ENCODE measurements at regions not wholly inside any gene's neighbourhood (a gene's known extent, or its start where the extent isn't known, plus 50 kb on each side); places are given as distances from the start of the nearest gene placed in this dataset.

GRCh38 chr9:79013715-79014610 is 557.8 kb upstream of the TLE4 start:
- H3K27me3 Mint-ChIP-seq: no peaks in the 10 kb centered on the region
- no peak overlapping the region for H3K27ac Mint-ChIP-seq
- H3K9me3 Mint-ChIP-seq: no peaks in the 10 kb centered on the region
- CTCF ChIA-PET: no interaction called here
- POLR2A ChIA-PET: no interaction called here
- H3K4me3 Mint-ChIP-seq: no peak overlapping the region
- DNase-seq: no peak
- H3K36me3 Mint-ChIP-seq (ENCODE audit: low read depth): no peaks in the 10 kb centered on the region
- no peaks in the 10 kb centered on the region for H3K4me1 Mint-ChIP-seq

DNA sequence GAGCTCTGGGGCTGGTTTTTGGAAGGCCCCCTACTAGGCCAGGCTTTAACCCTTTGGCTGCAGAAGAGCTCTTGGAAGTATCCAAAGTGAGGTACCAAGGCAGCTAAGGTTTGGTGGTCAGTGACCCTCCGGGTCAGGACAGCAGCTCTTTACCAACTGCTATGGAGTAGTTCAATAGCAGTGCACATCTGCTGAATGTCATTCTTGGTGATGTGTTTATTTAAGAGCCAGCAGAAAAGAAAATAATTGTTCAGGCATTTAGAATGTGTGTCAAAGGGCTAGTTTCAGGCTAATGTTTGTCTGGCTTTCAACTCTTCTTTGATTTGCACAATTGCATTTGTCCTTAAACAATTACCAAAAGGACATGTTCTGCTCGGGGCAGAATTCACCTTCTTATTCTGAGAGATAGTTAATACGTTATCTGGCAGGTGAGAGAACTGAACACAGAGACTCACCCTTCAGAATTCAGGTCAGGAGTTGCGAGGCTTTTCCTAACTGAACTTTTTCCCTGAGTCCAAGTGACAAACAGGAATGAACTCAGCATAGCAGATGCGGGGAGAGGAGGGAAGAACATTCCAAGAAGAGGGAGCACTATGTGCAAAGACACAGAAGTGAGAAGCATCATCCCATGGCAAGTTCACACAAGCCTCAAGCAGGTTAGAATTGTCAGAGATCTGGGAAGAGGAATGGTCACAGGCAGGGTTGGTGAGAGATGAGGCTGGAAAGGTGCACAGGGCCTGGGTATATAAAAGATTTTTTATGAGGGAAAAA is 556.7 kb upstream of the TLE4 start:
- no peak overlapping the region for H3K4me3 Mint-ChIP-seq
- H3K27ac Mint-ChIP-seq: no peak overlapping the region
- POLR2A ChIA-PET: no interaction called here
- DNase-seq: no peak
- no peaks in the 10 kb centered on the region for H3K4me1 Mint-ChIP-seq
- no peaks in the 10 kb centered on the region for H3K27me3 Mint-ChIP-seq
- CTCF ChIA-PET: no interaction called here
- H3K36me3 Mint-ChIP-seq (ENCODE audit: low read depth): no peaks in the 10 kb centered on the region
- no peaks in the 10 kb centered on the region for H3K9me3 Mint-ChIP-seq

- Mint-ChIP-seq H3K4me3 (no peak overlapping the region), H3K27ac (no peak overlapping the region), H3K4me1 (no peaks in the 10 kb centered on the region), H3K27me3 (no peaks in the 10 kb centered on the region), H3K36me3 (ENCODE audit: low read depth) (no peaks in the 10 kb centered on the region), H3K9me3 (no peaks in the 10 kb centered on the region)
- CTCF ChIA-PET: no interaction called here
- no peak for DNase-seq
- POLR2A ChIA-PET: no interaction called here
Measured at GRCh38 chr9:79015951-79016350, 555.8 kb upstream of the TLE4 start.

- ChIA-PET CTCF (no interaction called here), POLR2A (no interaction called here)
- no peaks in the 10 kb centered on the region for H3K9me3 Mint-ChIP-seq
- no peak for DNase-seq
- H3K27me3 Mint-ChIP-seq: no peaks in the 10 kb centered on the region
- no peak overlapping the region for H3K27ac Mint-ChIP-seq
- no peak overlapping the region for H3K4me3 Mint-ChIP-seq
- no peaks in the 10 kb centered on the region for H3K36me3 Mint-ChIP-seq (ENCODE audit: low read depth)
- no peaks in the 10 kb centered on the region for H3K4me1 Mint-ChIP-seq
Measured at GRCh38 chr9:79020276-79020675, 551.5 kb upstream of the TLE4 start.

GRCh38 chr9:79021084-79021483 is 550.7 kb upstream of the TLE4 start:
- CTCF ChIA-PET: no interaction called here
- H3K4me1 Mint-ChIP-seq: no peaks in the 10 kb centered on the region

DNA sequence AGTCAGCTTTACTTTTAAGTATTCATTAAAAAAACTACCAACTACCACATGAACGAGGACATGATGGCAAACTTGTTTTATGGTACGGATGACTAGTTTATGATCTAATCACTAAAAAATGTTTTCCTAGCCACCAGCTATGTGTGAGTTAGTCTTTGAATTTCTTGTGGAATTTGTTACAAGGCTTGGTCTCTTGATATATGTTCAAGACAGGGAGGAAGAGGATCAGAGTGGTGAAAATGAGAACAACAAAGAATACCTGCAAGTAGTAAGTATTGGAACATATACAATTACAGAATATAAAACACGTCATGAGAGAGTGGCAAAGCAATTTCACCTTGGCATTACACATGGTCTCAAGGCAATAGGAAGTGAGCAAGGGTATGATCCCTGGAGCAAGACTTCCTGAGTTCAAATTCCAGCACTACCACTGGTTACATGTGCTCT is 548.6 kb upstream of the TLE4 start:
- Mint-ChIP-seq H3K4me1 (no peaks in the 10 kb centered on the region), H3K36me3 (ENCODE audit: low read depth) (no peaks in the 10 kb centered on the region), H3K27me3 (no peaks in the 10 kb centered on the region), H3K4me3 (no peak overlapping the region), H3K27ac (no peak overlapping the region), H3K9me3 (no peaks in the 10 kb centered on the region)
- CTCF ChIA-PET: no interaction called here
- POLR2A ChIA-PET: no interaction called here
- DNase-seq: no peak

More at GRCh38 chr9:79021084-79021483, 550.7 kb upstream of the TLE4 start:
- Mint-ChIP-seq H3K27ac (no peak overlapping the region), H3K9me3 (no peaks in the 10 kb centered on the region), H3K4me3 (no peak overlapping the region), H3K36me3 (ENCODE audit: low read depth) (no peaks in the 10 kb centered on the region), H3K27me3 (no peaks in the 10 kb centered on the region)
- POLR2A ChIA-PET: no interaction called here
- no peak for DNase-seq

DNA sequence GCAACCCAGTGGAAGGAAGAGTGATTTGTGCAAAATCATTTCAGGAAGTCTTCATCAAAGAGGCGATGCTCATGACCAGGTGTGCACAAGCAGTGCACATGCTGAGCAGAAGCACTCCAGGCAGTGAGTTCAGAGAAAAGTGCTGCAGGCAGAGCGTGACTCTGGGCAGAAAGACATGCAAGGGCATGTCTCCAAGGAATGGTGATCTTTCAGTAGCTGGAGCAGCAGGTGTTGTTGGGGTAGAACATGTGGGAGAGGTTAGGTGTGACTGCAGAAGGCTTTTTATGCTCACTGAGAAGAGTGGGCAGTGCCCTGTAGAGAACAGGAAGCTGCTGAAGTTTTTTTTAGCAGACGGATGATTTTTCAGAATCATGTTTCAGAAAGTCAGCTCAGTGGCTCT is 545.4 kb upstream of the TLE4 start:
- no peaks in the 10 kb centered on the region for H3K4me1 Mint-ChIP-seq

DNA sequence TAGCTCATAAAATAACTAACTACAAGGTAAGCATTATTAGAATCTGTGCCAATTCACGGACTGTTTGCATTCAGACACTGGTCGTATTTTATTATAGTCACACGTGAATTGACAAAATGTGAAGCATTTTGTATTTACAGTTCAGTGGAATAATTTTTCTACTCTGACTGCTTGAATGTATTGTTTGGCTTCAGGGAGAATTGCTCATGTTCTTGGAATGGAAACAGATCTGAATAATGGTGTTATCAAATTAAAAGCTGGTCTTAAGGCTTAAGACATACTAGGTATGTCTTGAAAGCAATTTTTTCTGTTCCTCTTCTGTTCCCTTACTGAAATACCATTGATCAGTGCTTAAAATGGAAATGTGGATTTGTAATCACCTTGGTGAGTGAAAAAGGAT is 543.7 kb upstream of the TLE4 start:
- H3K4me3 Mint-ChIP-seq: no peak overlapping the region
- no peaks in the 10 kb centered on the region for H3K9me3 Mint-ChIP-seq
- H3K36me3 Mint-ChIP-seq (ENCODE audit: low read depth): no peaks in the 10 kb centered on the region
- POLR2A ChIA-PET: no interaction called here
- H3K4me1 Mint-ChIP-seq: no peaks in the 10 kb centered on the region
- CTCF ChIA-PET: no interaction called here
- no peak for DNase-seq
- no peaks in the 10 kb centered on the region for H3K27me3 Mint-ChIP-seq
- H3K27ac Mint-ChIP-seq: no peak overlapping the region

More for the DNA sequence above, 545.4 kb upstream of the TLE4 start:
- Mint-ChIP-seq H3K27me3 (no peaks in the 10 kb centered on the region), H3K9me3 (no peaks in the 10 kb centered on the region), H3K4me3 (no peak overlapping the region), H3K36me3 (ENCODE audit: low read depth) (no peaks in the 10 kb centered on the region), H3K27ac (no peak overlapping the region)
- ChIA-PET CTCF (no interaction called here), POLR2A (no interaction called here)
- no peak for DNase-seq

DNA sequence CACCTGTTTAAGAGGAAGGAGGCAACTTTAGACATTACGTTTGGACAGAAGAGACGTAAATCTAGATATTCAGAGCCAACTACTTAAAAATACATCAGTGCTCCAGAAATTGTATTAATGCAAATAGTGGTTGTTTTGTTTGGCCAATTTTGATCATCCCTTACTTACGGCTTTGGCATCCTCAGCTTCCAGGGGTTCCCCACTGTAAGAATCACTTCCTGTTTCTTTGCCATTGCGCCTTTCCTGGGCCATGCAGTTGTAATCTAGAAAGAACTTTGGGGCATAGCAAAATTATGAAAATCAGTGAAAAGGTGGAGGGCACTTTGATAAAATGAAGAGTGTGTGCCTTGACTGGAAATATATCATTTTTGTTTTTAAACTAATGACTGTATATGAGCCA is 537.2 kb upstream of the TLE4 start:
- H3K4me3 Mint-ChIP-seq: no peak overlapping the region
- no peaks in the 10 kb centered on the region for H3K27me3 Mint-ChIP-seq
- H3K27ac Mint-ChIP-seq: no peak overlapping the region
- DNase-seq: no peak
- H3K36me3 Mint-ChIP-seq (ENCODE audit: low read depth): no peaks in the 10 kb centered on the region
- ChIA-PET CTCF (no interaction called here), POLR2A (no interaction called here)
- H3K4me1 Mint-ChIP-seq: no peaks in the 10 kb centered on the region
- H3K9me3 Mint-ChIP-seq: no peaks in the 10 kb centered on the region

DNA sequence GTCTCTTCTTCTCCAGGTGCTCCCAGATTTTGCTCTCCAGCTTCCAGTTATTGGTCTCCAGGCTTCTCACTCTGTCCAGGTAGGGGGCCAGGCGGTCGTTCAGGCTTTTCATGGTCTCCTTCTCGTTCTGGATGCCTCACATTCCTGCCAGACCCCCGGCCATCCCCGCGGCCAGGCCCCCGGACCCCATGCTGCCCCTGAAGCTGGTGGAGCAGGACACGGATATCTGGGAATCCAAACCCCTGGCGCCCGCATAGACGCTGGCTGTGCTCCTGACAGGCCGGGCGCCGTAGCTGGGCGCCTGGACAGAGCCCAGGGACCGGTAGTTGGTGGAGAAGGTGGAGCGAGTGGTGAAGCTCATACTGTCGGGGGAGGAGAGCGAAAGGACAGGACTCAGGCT is 534.4 kb upstream of the TLE4 start:
- Mint-ChIP-seq H3K9me3 (no peaks in the 10 kb centered on the region), H3K27ac (no peak overlapping the region), H3K4me3 (no peak overlapping the region), H3K36me3 (ENCODE audit: low read depth) (no peaks in the 10 kb centered on the region), H3K27me3 (no peaks in the 10 kb centered on the region), H3K4me1 (no peaks in the 10 kb centered on the region)
- ChIA-PET POLR2A (no interaction called here), CTCF (no interaction called here)
- DNase-seq: no peak

- H3K27ac Mint-ChIP-seq: no peak overlapping the region
- no peak for DNase-seq
- CTCF ChIA-PET: interaction anchor here (0.6 kb wide), 1 partner anchor 124 kb away, joined by 3 read pairs; no protein-coding TSS in a partner anchor
- no peaks in the 10 kb centered on the region for H3K9me3 Mint-ChIP-seq
- no peaks in the 10 kb centered on the region for H3K27me3 Mint-ChIP-seq
- no peaks in the 10 kb centered on the region for H3K4me1 Mint-ChIP-seq
- no peak overlapping the region for H3K4me3 Mint-ChIP-seq
- H3K36me3 Mint-ChIP-seq (ENCODE audit: low read depth): no peaks in the 10 kb centered on the region
- POLR2A ChIA-PET: no interaction called here
Measured at GRCh38 chr9:79040671-79041070, 531.1 kb upstream of the TLE4 start.

DNA sequence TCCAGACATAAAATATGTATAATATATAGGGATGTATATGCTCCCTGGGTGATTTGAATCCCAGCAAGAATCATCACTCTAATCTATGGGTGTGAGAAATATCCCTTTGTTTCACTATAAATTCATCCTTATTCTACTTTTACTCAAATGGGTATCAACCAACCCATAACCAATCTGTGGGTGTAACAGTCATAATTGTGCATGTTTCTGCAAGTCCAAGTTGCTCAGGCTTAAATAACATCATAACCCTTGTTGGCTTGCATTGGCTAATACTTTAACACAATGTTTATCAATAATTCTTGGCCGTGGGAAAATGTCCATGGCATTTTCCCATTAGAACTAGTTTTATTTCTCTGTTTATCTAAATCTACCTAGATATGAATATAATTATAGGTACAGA is 530.5 kb upstream of the TLE4 start:
- Mint-ChIP-seq H3K27me3 (no peaks in the 10 kb centered on the region), H3K27ac (no peak overlapping the region), H3K4me1 (no peaks in the 10 kb centered on the region), H3K36me3 (ENCODE audit: low read depth) (no peaks in the 10 kb centered on the region), H3K9me3 (no peaks in the 10 kb centered on the region), H3K4me3 (no peak overlapping the region)
- POLR2A ChIA-PET: no interaction called here
- CTCF ChIA-PET: interaction anchor here (0.6 kb wide), 1 partner anchor 124 kb away, joined by 3 read pairs; no protein-coding TSS in a partner anchor
- no peak for DNase-seq

DNA sequence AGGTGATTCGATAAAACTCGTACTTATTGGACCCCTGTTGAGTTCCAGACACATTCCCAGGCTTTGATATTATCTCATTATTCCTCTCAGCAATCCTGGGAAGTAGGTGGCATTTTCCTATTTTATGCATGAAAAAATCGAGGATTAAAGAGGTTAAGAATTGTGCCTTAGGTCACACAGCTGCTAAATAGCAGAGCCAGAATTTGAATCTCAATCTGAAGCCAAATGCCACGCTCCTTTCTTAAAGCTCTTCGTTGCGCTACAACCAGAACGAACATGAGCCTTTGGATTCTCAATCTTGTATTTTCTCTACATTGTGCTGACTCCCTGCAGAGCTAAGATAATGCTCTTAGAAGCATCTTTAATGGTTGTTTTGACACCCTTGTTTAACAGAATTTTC is 527.8 kb upstream of the TLE4 start:
- Mint-ChIP-seq H3K4me3 (no peak overlapping the region), H3K4me1 (no peaks in the 10 kb centered on the region), H3K27ac (no peak overlapping the region), H3K9me3 (no peaks in the 10 kb centered on the region), H3K36me3 (ENCODE audit: low read depth) (no peaks in the 10 kb centered on the region), H3K27me3 (no peaks in the 10 kb centered on the region)
- ChIA-PET CTCF (interaction anchor here (0.7 kb wide), 1 partner anchor 299 kb away, joined by 3 read pairs; no protein-coding TSS in a partner anchor), POLR2A (no interaction called here)
- DNase-seq: no peak
